ENCODE measurements at regions not wholly inside any gene's neighbourhood (a gene's known extent, or its start where the extent isn't known, plus 50 kb on each side); places are given as distances from the start of the nearest gene placed in this dataset.

DNA sequence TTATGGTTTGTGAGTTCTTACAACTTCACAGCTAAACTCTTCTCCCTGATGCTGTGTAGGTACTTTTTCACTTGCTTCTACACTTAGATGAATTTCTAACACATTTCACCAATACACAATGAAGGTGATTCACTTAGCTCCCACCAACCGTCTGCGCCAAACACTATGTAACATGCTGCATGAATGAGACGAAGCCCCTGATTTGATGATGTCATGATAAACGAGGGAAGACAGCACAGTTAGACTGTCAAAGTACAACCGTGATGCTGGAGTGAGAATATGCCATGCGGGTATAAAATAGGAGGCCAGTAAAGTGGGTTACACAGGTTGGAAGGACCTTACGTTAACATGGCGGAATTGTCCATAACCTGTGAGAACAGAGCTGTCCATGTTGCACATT, 100.8 kb downstream of the KCNA4 start:
- no peaks in the 10 kb centered on the region for H3K9me3 ChIP-seq (ENCODE audit: severe bottlenecking)

GRCh38 chr11:29914203-29914930, 102.5 kb downstream of the KCNA4 start:
- DNase-seq: no peak
- Histone ChIP-seq H3K27ac (no peak overlapping the region), H3K9me3 (ENCODE audit: severe bottlenecking) (no peaks in the 10 kb centered on the region), H3K4me3 (ENCODE audit: low read depth, low read length) (no peak overlapping the region), H3K36me3 (no peaks in the 10 kb centered on the region), H3K27me3 (ENCODE audit: insufficient read depth, low read depth, severe bottlenecking) (no peaks in the 10 kb centered on the region)
- TF ChIP-seq, protein P1, sequence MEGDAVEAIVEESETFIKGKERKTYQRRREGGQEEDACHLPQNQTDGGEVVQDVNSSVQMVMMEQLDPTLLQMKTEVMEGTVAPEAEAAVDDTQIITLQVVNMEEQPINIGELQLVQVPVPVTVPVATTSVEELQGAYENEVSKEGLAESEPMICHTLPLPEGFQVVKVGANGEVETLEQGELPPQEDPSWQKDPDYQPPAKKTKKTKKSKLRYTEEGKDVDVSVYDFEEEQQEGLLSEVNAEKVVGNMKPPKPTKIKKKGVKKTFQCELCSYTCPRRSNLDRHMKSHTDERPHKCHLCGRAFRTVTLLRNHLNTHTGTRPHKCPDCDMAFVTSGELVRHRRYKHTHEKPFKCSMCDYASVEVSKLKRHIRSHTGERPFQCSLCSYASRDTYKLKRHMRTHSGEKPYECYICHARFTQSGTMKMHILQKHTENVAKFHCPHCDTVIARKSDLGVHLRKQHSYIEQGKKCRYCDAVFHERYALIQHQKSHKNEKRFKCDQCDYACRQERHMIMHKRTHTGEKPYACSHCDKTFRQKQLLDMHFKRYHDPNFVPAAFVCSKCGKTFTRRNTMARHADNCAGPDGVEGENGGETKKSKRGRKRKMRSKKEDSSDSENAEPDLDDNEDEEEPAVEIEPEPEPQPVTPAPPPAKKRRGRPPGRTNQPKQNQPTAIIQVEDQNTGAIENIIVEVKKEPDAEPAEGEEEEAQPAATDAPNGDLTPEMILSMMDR (IDR thresholded peaks at IDR 0.05; ENCODE audit: low read depth, low read length): no peak

More for the DNA sequence above, 100.8 kb downstream of the KCNA4 start:
- Histone ChIP-seq H3K4me3 (ENCODE audit: low read depth, low read length) (no peak overlapping the region), H3K36me3 (no peaks in the 10 kb centered on the region), H3K27ac (no peak overlapping the region), H3K27me3 (ENCODE audit: insufficient read depth, low read depth, severe bottlenecking) (no peaks in the 10 kb centered on the region)
- TF ChIP-seq, protein P1 (IDR thresholded peaks at IDR 0.05; ENCODE audit: low read depth, low read length): no peak
- no peak for DNase-seq

DNA sequence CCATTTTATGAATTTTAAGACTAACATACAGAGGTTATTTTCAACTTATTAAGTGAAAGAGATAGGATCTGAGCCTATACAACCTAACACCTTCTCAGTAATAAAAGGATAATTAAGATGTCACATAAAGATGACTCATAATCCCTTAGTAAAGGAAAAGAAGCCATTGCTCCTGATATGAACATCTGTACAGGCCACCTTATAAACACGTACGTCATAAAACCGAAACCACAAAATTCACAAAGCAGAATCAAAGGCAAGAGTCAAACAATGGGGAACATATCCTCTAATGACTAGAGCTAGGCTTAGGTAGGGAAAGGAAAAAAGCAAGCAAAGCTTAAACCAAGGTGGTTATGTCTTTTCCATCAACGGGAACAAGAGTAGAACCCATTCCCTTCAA, 103.5 kb downstream of the KCNA4 start:
- TF ChIP-seq, protein P1 (IDR thresholded peaks at IDR 0.05; ENCODE audit: low read depth, low read length): no peak
- Histone ChIP-seq H3K27ac (no peak overlapping the region), H3K9me3 (ENCODE audit: severe bottlenecking) (no peaks in the 10 kb centered on the region), H3K36me3 (no peaks in the 10 kb centered on the region), H3K27me3 (ENCODE audit: insufficient read depth, low read depth, severe bottlenecking) (no peaks in the 10 kb centered on the region), H3K4me3 (ENCODE audit: low read depth, low read length) (no peak overlapping the region)
- no peak for DNase-seq

DNA sequence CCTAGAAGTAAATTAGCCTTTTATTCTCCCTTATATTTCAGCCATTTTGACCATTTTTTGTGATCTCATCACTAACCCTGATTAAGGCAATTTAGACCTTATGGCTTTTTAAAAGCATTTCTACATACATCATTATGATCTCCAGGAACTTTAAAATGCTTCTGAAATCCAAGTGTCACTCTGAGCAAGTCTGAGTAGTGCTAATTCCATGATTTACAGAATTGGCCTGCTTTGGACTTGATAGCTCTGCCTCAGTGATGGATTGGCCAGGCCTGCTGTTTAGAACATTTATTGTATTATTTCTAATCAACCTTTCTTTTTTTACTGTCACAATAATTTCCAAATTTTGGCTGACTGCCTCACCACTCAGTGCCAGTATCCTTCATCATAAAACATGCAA, 116.4 kb downstream of the KCNA4 start:
- Histone ChIP-seq H3K4me3 (ENCODE audit: low read depth, low read length) (no peak overlapping the region), H3K27me3 (ENCODE audit: insufficient read depth, low read depth, severe bottlenecking) (no peaks in the 10 kb centered on the region), H3K9me3 (ENCODE audit: severe bottlenecking) (no peaks in the 10 kb centered on the region), H3K36me3 (no peaks in the 10 kb centered on the region), H3K27ac (no peak overlapping the region)
- no peak for DNase-seq
- TF ChIP-seq, protein P1 (IDR thresholded peaks at IDR 0.05; ENCODE audit: low read depth, low read length): no peak

DNA sequence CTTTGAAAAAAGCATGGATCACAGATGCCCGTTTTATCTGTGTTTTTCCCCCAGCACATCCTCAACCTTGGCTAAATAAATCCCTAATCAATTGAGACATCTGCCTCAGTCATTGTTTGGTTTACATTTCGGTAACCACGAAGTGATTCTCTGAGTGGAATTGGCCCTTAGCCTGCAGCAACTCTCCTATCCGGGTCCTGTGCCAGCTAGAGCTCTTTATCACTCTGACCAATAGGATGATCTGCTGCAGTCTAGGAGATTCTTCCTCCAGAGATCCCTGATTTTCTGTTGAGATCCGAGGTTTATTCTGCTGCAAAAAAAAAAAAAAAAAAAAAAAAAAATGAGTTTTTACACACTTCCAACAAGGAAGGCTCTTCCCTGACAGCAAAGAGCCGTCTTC, 137.3 kb downstream of the KCNA4 start:
- Histone ChIP-seq H3K4me3 (ENCODE audit: low read depth, low read length) (no peak overlapping the region), H3K9me3 (ENCODE audit: severe bottlenecking) (peaks cover 8% of the 10 kb centered on the region), H3K36me3 (no peaks in the 10 kb centered on the region), H3K27me3 (ENCODE audit: insufficient read depth, low read depth, severe bottlenecking) (no peaks in the 10 kb centered on the region), H3K27ac (no peak overlapping the region)
- TF ChIP-seq, protein P1 (IDR thresholded peaks at IDR 0.05; ENCODE audit: low read depth, low read length): no peak
- DNase-seq: no peak

- TF ChIP-seq, protein P1 (IDR thresholded peaks at IDR 0.05; ENCODE audit: low read depth, low read length): no peak
These were observed 140.6 kb downstream of the KCNA4 start for GRCh38 chr11:29876192-29876591.

More at GRCh38 chr11:29876192-29876591, 140.6 kb downstream of the KCNA4 start:
- H3K4me3 ChIP-seq (ENCODE audit: low read depth, low read length): no peak overlapping the region
- H3K27me3 ChIP-seq (ENCODE audit: insufficient read depth, low read depth, severe bottlenecking): no peaks in the 10 kb centered on the region
- H3K9me3 ChIP-seq (ENCODE audit: severe bottlenecking): no peaks in the 10 kb centered on the region
- H3K36me3 ChIP-seq: no peaks in the 10 kb centered on the region
- no peak overlapping the region for H3K27ac ChIP-seq
- DNase-seq: no peak
